ENCODE measurements at regions not wholly inside any gene's neighbourhood (a gene's known extent, or its start where the extent isn't known, plus 50 kb on each side); places are given as distances from the start of the nearest gene placed in this dataset.

DNA sequence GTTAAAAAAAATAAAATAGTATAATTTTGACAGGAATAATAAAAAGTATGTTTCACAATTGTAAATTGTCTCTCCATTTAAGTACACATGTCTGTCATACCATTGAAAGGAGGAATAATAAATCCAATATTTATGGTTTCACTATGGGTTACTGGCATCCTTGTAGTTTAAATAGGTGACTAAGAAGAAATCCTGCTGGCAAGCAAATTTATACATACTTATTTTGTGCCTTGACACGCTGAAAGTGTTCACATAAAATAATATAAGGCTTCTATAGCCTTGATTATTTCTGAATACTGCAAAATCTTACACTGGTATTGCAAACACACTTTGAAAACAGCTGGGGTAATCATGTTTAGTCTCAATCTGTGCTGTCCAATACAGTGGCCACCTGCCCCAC, 138.3 kb upstream of the ETAA1 start:
- no peaks in the 10 kb centered on the region for H3K4me1 Mint-ChIP-seq
- peaks cover 3% of the 10 kb centered on the region for H3K9me3 Mint-ChIP-seq
- TF ChIP-seq, protein P1, sequence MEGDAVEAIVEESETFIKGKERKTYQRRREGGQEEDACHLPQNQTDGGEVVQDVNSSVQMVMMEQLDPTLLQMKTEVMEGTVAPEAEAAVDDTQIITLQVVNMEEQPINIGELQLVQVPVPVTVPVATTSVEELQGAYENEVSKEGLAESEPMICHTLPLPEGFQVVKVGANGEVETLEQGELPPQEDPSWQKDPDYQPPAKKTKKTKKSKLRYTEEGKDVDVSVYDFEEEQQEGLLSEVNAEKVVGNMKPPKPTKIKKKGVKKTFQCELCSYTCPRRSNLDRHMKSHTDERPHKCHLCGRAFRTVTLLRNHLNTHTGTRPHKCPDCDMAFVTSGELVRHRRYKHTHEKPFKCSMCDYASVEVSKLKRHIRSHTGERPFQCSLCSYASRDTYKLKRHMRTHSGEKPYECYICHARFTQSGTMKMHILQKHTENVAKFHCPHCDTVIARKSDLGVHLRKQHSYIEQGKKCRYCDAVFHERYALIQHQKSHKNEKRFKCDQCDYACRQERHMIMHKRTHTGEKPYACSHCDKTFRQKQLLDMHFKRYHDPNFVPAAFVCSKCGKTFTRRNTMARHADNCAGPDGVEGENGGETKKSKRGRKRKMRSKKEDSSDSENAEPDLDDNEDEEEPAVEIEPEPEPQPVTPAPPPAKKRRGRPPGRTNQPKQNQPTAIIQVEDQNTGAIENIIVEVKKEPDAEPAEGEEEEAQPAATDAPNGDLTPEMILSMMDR (IDR thresholded peaks at IDR 0.05): no peak
- H3K27ac Mint-ChIP-seq: no peak overlapping the region
- ATAC-seq (ENCODE audit: low read depth) (no peak), DNase-seq (no peak)
- H3K36me3 Mint-ChIP-seq (ENCODE audit: low read depth): no peaks in the 10 kb centered on the region
- H3K27me3 Mint-ChIP-seq: no peaks in the 10 kb centered on the region
- CTCF ChIA-PET: no interaction called here
- intact Hi-C loops (cut with micrococcal nuclease): no loop called here
- POLR2A ChIA-PET: no interaction called here
- H3K4me3 Mint-ChIP-seq: no peak overlapping the region

DNA sequence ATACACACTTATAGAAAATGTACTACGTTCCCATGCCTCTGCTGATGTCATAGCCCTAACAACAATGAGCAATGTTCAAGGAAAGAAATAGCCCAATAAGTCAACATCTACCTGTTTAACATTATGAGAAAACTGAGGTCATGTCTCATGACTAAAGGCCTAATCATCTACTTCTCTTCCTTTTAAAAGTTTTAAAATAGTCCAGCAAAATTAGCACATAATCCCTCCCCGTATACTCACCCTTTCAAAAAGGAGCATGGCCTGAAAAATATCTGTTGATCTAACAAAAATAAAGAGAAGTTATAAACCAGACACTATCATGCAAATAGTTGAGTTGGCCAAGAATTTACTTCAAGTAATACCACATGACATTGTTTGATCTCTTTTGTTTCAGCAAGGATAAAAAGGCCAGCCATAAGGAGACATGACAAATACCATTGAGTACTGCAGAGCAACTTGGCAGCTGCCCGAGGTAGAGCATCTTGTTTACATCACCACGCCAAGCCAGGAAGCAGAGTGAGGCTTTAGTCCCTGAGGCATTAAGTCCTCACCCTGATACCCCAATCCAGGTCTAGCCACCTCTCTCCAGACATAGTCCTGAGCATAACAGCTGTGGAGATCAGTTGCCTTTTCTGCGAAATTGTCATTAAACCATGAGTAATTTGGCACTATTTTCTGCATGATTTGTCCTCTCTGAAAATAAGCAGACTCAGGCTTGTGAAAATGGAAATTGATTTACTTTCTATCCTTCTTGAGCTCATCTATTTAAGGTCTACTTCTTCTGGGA, 137.4 kb upstream of the ETAA1 start:
- TF ChIP-seq, protein P1 (IDR thresholded peaks at IDR 0.05): no peak
- intact Hi-C loops (cut with micrococcal nuclease): no loop called here
- peaks cover 3% of the 10 kb centered on the region for H3K9me3 Mint-ChIP-seq
- ChIA-PET CTCF (no interaction called here), POLR2A (interaction anchor here (0.7 kb wide), 1 partner anchor 1414 kb away, joined by 4 read pairs; no protein-coding TSS in a partner anchor)
- H3K27ac Mint-ChIP-seq: no peak overlapping the region
- H3K4me1 Mint-ChIP-seq: no peaks in the 10 kb centered on the region
- no peaks in the 10 kb centered on the region for H3K36me3 Mint-ChIP-seq (ENCODE audit: low read depth)
- DNase-seq (no peak), ATAC-seq (ENCODE audit: low read depth) (no peak)
- H3K4me3 Mint-ChIP-seq: no peak overlapping the region
- H3K27me3 Mint-ChIP-seq: no peaks in the 10 kb centered on the region

DNA sequence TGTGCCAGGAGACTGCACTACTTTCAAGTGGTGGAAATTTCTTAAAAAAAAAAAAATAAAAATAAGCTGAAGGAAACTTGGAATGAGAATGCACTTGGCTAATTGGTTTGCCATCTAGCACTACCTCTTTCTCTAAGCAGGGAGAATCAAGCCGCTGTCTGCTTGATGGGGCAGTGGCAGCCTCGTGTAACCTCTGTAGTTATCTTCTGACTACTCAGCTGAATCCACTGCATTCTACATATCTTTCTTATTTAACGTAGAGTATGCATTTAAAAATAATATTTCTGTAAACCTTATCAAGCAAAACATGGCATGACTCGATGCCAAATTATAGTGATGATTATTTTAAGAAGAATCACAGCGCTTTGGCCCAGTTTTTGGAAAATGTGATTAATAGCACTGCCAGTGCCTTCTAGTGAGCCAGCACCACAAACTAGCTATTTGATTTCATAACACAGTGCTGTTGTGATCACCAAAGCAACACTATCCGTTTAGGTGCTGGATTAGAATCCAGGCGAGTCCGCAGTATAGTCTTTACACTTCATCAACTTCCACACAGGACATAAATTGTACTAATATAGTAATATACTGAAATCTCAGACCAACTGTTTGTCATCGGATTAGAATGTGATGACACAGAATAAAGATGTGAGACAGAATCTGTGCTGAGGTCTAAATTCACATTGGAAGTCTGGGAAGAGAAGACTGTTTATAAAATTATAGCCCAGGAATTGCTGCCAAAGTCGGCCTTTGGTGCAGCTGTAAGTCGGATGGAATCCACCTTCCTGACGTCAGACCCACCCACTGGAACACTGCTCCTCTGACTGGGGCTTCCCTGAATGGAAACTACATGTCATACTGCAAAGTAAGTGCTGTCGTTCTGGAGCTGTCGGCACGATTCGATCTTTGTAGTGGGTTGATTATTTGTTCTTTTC, 136.5 kb upstream of the ETAA1 start:
- intact Hi-C loops (cut with micrococcal nuclease): no loop called here
- H3K4me3 Mint-ChIP-seq: no peak overlapping the region
- no peak overlapping the region for H3K27ac Mint-ChIP-seq
- TF ChIP-seq, protein P1 (IDR thresholded peaks at IDR 0.05): no peak
- DNase-seq (no peak), ATAC-seq (ENCODE audit: low read depth) (no peak)
- CTCF ChIA-PET: no interaction called here
- POLR2A ChIA-PET: interaction anchor here (0.7 kb wide), 1 partner anchor 1415 kb away, joined by 4 read pairs; no protein-coding TSS in a partner anchor
- peaks cover 3% of the 10 kb centered on the region for H3K9me3 Mint-ChIP-seq
- H3K36me3 Mint-ChIP-seq (ENCODE audit: low read depth): no peaks in the 10 kb centered on the region
- H3K4me1 Mint-ChIP-seq: no peaks in the 10 kb centered on the region
- no peaks in the 10 kb centered on the region for H3K27me3 Mint-ChIP-seq

DNA sequence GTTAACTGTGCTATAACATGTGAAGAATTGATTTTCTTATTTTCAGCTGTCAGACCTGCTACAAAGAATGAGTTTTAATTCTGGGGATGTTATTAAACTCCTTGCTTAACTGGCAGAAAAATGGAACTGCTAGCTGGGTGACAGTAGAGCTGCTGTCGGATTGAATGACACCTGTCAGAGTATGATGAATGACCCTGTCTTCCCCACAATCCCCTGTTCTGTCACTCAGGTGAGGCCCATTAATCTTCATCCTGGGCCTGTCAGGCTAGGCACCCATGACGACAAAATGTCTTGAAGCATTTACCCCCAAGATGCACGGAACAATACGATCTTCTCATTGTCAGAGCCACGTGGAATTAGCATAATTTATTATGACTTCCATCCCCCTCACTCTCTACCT, 129.9 kb upstream of the ETAA1 start:
- Mint-ChIP-seq H3K27ac (no peak overlapping the region), H3K36me3 (ENCODE audit: low read depth) (no peaks in the 10 kb centered on the region), H3K4me3 (no peak overlapping the region), H3K9me3 (peaks cover 3% of the 10 kb centered on the region), H3K4me1 (no peaks in the 10 kb centered on the region), H3K27me3 (no peaks in the 10 kb centered on the region)
- ATAC-seq (ENCODE audit: low read depth) (no peak), DNase-seq (no peak)
- POLR2A ChIA-PET: no interaction called here
- intact Hi-C loops (cut with micrococcal nuclease): no loop called here
- CTCF ChIA-PET: no interaction called here
- TF ChIP-seq, protein P1 (IDR thresholded peaks at IDR 0.05): no peak

DNA sequence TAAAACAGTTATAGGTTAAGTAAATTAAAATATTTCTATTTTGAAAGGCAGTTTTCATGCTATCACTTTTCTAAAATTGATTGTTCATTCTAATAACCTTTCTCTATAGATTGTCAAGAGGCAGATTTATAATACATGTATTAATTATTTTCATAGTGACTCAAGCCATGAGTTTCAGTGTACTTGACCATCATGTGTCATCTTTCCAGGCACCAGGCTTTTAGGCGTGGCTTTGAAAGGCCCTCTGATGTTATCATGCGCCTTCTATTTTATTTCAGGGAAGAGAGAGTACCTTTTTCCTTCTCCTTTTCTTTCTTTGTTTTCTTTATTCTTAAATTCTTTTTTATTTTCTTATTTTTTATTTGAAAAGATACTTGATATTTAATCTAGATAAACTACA, 128.3 kb upstream of the ETAA1 start:
- no peak overlapping the region for H3K27ac Mint-ChIP-seq
- CTCF ChIA-PET: no interaction called here
- DNase-seq (no peak), ATAC-seq (ENCODE audit: low read depth) (no peak)
- H3K36me3 Mint-ChIP-seq (ENCODE audit: low read depth): no peaks in the 10 kb centered on the region
- intact Hi-C loops (cut with micrococcal nuclease): no loop called here
- no peaks in the 10 kb centered on the region for H3K4me1 Mint-ChIP-seq
- POLR2A ChIA-PET: no interaction called here
- TF ChIP-seq, protein P1 (IDR thresholded peaks at IDR 0.05): no peak
- H3K9me3 Mint-ChIP-seq: no peaks in the 10 kb centered on the region
- no peaks in the 10 kb centered on the region for H3K27me3 Mint-ChIP-seq
- H3K4me3 Mint-ChIP-seq: no peak overlapping the region

Measured in activated B cell treated with CpG ODN at 0.5 μM for 24 hours (primary cell).